ENCODE measurements at regions not wholly inside any gene's neighbourhood (a gene's known extent, or its start where the extent isn't known, plus 50 kb on each side); places are given as distances from the start of the nearest gene placed in this dataset.
"Not testable (repeated sequence)": the region's sequence is repeated elsewhere in the genome, so short reads cannot be mapped to it uniquely, and the experiment has no call there.

DNA sequence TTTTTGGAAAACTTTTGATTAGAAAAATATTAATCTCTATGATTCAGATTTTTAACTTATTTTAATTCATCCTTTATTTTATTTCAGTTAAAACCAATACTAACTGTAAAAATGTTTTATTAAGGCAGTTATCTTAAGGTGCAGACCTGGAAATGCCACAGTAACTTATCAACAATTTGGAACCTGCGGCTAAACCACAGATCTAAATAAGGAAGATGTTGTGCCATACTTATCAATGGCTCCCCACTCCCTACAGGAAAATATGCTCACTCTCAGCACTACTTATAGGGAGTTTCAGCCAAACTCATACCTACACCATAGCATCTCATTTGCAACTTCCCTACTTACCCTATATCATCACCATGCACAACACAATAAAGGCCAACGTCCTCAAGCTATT lies 226.9 kb upstream of the KYNU start:
- TF ChIP-seq, protein P1, sequence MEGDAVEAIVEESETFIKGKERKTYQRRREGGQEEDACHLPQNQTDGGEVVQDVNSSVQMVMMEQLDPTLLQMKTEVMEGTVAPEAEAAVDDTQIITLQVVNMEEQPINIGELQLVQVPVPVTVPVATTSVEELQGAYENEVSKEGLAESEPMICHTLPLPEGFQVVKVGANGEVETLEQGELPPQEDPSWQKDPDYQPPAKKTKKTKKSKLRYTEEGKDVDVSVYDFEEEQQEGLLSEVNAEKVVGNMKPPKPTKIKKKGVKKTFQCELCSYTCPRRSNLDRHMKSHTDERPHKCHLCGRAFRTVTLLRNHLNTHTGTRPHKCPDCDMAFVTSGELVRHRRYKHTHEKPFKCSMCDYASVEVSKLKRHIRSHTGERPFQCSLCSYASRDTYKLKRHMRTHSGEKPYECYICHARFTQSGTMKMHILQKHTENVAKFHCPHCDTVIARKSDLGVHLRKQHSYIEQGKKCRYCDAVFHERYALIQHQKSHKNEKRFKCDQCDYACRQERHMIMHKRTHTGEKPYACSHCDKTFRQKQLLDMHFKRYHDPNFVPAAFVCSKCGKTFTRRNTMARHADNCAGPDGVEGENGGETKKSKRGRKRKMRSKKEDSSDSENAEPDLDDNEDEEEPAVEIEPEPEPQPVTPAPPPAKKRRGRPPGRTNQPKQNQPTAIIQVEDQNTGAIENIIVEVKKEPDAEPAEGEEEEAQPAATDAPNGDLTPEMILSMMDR (conservative IDR thresholded peaks at IDR 0.05; ENCODE audit: low read length): no peak
- no peak for DNase-seq (ENCODE audit: low read depth)
- no peak overlapping the region for H3K4me3 ChIP-seq (ENCODE audit: low read length)

DNA sequence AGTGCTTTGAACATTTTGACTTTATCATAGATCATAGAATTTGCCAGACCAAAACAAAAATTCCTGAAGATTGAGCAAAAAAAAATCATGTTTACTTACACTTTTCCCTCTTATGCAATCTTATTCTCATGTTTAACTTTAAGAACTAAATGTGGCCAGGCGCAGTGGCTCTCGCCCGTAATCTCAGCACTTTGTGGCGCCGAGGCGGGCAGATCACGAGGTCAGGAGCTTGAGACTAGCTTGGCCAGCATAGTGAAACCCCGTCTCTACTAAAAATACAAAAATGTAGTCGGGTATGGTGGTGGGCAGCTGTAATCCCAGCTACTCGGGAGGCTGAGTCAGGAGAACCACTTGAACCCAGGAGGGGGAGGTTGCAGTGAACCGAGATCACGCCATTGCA lies 227.9 kb upstream of the KYNU start:
- TF ChIP-seq, protein P1 (conservative IDR thresholded peaks at IDR 0.05; ENCODE audit: low read length): no peak
- DNase-seq (ENCODE audit: low read depth): no peak
- H3K4me3 ChIP-seq (ENCODE audit: low read length): no peak overlapping the region

DNA sequence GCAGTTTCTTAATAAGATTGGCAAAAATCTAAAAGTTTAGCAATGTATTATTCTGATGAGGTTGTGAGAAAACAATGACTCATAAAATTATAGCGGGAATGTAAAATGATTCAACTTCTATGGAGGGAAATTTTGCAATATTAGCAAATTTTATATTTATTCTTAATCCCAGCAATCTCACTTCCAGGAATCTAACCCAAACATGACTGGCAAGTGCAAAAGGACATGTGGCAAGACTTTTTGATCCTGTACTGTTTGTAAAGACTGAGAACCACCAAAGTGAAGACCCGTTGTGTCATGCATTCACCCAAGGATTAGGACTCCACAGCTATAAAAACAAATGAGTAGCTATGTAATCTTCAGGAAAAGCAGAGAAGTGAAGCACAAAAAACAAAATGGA lies 234.8 kb upstream of the KYNU start:
- no peak for DNase-seq (ENCODE audit: low read depth)
- no peak overlapping the region for H3K4me3 ChIP-seq (ENCODE audit: low read length)
- TF ChIP-seq, protein P1 (conservative IDR thresholded peaks at IDR 0.05; ENCODE audit: low read length): no peak

DNA sequence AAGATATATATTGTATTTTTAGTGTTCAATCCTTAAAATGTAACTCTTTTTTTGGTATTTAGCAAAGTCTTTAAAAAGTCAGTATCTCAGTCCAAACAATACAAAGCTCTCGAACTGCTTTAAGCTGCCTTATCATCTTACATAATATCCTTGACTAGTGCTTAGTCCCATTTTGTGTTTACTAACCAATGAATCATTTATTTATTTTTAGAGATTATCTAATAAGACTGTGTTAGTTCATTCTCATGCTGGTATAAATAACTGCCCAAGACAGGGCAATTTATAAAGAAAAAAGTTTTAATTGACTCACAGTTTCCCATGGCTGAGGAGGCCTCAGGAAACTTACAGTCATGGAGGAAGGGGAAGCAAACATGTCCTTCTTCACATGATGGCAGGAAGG lies 248.3 kb upstream of the KYNU start:
- DNase-seq (ENCODE audit: low read depth): no peak
- no peak overlapping the region for H3K4me3 ChIP-seq (ENCODE audit: low read length)
- TF ChIP-seq, protein P1 (conservative IDR thresholded peaks at IDR 0.05; ENCODE audit: low read length): no peak

DNA sequence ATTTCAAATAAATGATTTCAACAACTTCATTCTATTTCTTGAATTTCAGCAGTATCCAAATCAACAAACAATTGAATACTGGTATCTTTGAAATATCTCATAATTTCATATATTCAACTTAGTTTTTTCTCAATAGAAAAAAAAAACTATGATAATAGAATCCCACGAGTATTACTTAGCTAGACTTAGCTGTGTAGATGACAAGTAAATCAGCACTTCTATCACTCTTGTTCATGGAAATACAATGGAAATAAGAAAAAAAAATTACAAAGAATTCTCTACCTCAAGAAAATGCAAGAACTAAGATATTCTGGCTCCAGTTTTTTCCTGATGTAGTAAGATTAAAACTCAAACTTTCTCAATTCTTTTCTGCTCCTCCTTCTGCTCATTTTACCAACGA lies 256.2 kb upstream of the KYNU start:
- no peak for DNase-seq (ENCODE audit: low read depth)
- no peak overlapping the region for H3K4me3 ChIP-seq (ENCODE audit: low read length)
- TF ChIP-seq, protein P1 (conservative IDR thresholded peaks at IDR 0.05; ENCODE audit: low read length): no peak

DNA sequence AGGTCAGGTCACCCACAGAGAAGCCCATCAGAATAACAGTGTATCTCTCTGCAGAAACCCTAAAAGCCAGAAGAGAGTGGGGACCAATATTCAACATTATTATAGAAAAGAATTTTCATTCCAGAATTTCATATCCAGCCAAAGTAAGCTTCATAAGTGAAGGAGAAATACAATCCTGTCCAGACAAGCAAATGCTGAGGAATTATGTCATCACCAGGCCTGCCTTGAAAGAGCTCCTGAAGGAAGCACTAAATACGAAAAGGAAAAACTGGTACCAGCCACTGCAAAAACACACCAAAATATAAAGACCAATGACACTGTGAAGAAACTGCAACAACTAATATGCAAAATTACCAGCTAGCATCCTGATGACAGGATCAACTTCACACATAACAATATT lies 260.0 kb upstream of the KYNU start:
- DNase-seq (ENCODE audit: low read depth): no peak
- no peak overlapping the region for H3K4me3 ChIP-seq (ENCODE audit: low read length)
- TF ChIP-seq, protein P1 (conservative IDR thresholded peaks at IDR 0.05; ENCODE audit: low read length): no peak

DNA sequence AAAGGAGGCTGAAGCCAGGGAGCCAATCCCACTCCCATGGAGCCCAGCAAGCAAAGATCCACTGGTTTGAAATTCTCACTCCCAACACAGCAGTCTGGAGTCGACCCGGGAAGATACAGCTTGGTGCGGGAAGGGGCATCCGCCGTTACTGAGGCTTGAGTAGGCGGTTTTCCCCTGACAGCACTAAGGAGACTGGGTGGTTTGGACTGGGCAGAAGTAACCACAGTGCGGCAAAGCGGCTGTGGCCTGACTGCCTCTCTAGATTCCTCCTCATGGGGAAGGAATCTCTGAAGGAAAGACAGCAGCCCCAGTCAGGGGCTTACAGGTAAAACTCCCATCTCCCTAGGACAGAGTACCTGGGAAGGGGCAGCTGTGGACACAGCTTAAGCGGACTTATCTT lies 261.6 kb upstream of the KYNU start:
- TF ChIP-seq, protein P1 (conservative IDR thresholded peaks at IDR 0.05; ENCODE audit: low read length): no peak
- no peak overlapping the region for H3K4me3 ChIP-seq (ENCODE audit: low read length)

DNA sequence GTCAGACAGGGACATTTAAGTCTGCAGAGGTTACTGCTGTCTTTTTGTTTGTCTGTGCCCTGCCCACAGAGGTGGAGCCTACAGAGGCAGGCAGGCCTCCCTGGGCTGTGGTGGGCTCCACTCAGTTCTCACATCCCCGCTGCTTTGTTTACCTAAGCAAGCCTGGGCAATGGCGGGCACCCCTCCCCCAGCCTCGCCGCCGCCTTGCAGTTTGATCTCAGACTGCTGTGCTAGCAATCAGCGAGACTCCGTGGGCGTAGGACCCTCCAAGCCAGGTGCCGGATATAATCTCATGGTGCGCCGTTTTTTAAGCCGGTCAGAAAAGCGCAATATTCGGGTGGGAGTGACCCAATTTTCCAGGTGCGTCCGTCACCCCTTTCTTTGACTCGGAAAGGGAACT lies 264.3 kb upstream of the KYNU start:
- not testable (repeated sequence) for DNase-seq (ENCODE audit: low read depth); H3K4me3 ChIP-seq (ENCODE audit: low read length)

More for the DNA sequence above, 261.6 kb upstream of the KYNU start:
- no peak for DNase-seq (ENCODE audit: low read depth)
